HPDE6-E6E7 (cell line): ENCODE measurements at regions not wholly inside any gene's neighbourhood (a gene's known extent, or its start where the extent isn't known, plus 50 kb on each side); places are given as distances from the start of the nearest gene placed in this dataset.

ENCODE experiments used
- DNase-seq: peaks from one replicate; pipeline ENCODE4 v3.0.0; 2011; ENCODE audit warnings: missing footprints; ENCODE audit errors: extremely low spot score

GRCh38 chr4:14532436-14532835 is 469.8 kb upstream of the CPEB2 start:
- DNase-seq, result no peak

DNA sequence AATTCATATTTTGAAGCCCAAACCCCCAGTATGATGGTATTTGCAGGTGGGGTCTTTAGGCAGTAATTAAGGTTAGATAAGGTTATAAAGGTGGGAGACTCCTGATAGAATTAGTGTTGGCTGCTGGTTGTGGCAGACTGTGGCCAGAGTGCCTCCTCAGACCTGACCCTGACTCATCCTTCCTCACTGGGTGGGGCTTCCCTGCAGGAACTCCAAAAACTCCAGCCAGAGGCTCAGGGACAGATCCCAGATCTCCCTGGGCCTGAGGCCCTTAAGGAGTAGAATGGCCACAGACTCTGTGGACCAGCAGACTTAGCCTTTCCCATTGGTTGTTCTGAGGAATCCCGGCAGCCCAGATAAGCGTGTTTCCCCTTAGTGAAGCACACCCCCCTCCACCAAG is 463.0 kb upstream of the CPEB2 start:
- DNase-seq, result no peak

DNA sequence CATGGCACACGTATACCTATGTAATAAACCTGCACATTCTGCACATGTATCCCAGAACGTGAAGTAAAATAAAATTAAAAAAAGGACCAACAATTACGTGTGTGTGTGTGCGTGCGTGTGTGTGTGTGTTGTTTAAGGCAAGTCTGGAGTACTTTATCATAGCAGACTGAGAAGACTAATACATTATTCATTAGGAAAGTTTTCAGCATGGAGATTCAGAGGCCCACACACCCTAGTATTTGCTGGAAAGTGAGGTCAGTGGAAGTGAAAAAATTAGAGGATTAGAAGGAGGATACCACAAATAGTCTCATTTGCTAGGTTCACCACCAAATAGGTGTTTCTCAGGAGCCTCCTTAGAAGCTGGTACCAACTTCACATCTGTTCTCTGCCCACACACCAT is 457.1 kb upstream of the CPEB2 start:
- DNase-seq, result no peak

DNA sequence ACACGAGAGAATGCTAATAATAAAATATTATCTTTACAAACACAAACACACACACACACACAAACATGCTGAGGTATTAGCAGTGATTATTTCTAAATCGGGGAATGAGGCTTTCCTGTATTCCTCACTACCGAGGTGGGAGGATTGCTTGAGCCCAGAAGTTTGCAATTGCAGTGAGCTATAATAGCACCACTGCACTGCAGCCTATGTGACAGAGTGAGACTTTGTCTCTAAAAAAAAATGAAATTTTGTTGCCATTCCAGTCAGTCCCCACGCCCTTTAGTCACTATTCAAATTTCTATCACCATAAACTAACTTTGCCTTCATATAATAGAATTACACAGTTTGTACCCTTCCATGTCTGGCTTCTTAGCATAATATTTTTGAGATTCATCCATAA is 456.5 kb upstream of the CPEB2 start:
- DNase-seq, result no peak

DNA sequence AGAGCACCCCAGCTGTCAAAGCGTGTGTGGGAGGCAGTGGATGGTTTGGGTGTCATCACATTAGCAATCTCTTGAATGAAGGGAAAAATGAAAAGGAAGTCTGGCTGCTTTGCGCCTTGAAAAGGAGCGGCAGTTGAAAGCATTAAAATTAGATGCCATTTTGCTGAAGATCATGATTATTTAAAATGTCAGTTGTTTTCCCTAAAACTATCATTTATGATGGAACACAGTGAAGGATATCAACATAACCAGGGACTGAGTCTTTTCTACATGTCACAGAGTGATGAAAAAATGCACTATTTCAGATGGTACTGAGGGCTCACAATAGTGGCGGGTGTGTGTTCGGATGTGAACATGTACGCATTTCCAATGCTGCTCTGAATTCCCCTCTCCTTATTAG is 450.2 kb upstream of the CPEB2 start:
- no peak for DNase-seq

GRCh38 chr4:14559646-14560045 is 442.6 kb upstream of the CPEB2 start:
- no peak for DNase-seq

- DNase-seq, result no peak
Observed at GRCh38 chr4:14560577-14560976, 441.7 kb upstream of the CPEB2 start.

GRCh38 chr4:14562901-14563300 is 439.4 kb upstream of the CPEB2 start:
- no peak for DNase-seq

DNA sequence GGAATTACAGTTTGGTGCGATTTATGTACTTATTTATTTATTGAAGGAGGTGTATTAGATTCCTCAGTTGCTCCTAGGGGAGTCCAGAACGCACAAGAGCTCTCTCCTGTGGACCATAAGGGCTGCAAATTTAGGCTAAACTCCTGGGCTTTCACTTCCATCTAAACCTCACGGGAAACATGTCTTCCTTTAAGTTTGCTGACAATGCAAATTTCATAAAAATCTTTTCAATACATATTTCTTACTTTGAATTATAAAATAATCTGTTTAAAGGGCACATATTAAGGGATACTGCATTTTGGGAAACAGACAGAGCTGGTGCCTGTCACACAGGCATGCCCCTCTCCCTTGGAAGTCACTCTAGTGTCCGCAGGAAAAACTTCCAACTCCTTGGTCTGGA is 438.0 kb upstream of the CPEB2 start:
- no peak for DNase-seq

DNA sequence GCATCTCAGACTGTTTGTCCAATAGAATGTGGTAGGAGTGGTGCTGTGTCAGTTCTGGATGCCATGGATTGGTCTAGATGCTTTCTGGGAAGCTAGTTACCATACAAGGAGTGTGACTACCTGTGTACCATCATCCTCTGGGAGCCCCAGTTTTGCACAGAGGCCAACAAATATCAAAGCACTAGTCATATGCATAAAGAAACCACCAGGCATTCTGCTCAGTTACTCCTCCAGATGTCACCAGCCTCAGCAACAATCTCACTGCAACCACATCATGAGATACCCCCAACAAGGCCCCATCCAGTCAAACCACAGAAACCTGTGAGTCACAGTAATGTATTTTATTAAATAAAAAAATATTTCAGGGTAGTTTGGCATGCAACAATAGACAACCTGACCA is 435.8 kb upstream of the CPEB2 start:
- no peak for DNase-seq

DNA sequence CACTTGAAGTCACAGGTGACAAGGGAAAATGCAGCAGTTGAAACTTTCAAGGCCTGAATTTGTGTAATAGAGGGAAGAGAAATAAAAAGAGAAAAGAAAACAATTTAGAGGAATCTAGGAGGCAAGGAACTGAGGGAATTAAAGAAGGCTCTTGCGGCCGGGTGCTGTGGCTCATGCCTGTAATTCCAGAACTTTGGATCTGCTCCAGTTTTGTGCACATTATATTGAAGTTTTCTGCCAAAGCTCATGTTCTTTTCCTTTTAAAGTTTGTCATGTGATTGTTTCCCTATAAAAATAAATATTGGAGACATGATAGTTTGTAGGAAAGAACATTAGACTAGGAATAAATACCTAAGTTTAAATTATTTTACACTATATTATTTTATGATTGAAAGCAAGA is 433.9 kb upstream of the CPEB2 start:
- DNase-seq, result no peak

DNA sequence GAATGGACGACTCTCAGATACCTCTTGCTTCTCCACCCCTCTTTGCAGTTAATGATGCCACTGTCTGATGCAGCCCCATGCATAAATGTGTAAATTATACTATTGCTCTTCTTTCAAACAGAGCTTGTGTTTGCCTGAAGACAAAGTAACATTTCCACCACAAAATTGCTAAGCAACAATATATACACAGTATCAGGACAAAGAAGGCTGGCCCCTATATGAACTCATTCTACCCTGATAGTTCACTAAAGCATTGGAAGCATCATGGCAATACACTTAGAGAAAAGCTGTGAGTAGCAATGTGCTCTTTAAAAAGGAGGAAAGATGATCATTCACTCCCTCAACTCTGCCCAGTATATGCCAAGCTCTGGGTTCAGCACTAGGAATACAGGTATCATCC is 427.0 kb upstream of the CPEB2 start:
- DNase-seq, result no peak

DNA sequence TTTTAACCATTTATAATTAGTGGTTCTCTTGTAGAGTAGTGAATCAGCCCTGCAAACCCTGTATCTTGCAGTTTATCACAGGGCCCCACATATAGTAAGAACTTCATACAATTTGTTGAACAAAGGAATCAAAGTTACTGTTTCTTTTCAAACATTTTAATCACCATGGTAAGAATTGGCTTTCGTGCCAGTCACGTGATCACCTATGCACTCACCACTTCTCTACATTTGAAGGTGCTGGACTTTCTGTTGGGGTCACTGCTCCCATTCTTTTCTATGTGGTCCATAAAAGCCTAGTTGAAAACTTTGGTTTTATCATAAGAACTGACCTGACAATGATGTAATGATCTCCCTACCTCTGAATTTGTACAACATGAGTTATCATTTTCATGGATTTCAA is 426.4 kb upstream of the CPEB2 start:
- no peak for DNase-seq

- no peak for DNase-seq
Observed at GRCh38 chr4:14580061-14580460, 422.2 kb upstream of the CPEB2 start.

- no peak for DNase-seq
Observed at GRCh38 chr4:14581741-14582140, 420.5 kb upstream of the CPEB2 start.

DNA sequence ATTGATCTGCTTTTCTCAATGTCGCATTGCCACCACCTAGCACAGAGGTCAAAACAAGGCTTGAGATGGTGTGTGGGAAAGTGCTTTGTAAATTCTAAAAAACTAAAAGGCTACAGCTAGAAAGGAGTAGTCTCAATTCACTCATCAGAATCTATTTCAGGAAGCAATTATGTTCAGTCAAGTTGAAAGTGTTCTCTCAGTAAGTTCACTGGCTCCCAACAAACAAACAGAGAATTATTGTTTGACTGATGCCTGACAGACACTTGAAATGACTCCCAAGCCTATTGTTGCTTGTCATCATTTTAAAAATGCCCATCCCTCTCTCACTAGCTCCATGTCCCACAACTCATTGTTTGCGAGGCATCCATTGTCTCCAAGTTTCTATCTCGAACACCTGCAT is 419.6 kb upstream of the CPEB2 start:
- no peak for DNase-seq

DNA sequence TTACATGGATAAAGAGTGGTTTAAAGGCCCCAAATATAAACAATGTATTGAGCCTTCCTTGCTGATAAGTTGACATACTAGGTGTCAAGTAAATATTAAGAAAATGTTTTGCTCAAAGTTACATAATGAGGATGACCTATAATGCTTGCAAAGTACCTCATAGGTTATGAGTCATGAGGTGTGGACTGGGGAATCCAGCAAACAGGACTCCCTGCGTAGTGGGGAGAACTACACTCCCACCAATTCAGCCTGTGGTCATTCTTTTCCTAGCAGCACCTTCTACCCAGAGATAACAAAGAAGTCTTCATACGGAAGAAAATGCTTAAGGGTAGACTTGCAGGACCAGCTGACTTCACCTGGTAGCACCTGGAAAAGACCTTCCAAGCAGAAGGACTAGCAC is 418.9 kb upstream of the CPEB2 start:
- DNase-seq, result no peak

DNA sequence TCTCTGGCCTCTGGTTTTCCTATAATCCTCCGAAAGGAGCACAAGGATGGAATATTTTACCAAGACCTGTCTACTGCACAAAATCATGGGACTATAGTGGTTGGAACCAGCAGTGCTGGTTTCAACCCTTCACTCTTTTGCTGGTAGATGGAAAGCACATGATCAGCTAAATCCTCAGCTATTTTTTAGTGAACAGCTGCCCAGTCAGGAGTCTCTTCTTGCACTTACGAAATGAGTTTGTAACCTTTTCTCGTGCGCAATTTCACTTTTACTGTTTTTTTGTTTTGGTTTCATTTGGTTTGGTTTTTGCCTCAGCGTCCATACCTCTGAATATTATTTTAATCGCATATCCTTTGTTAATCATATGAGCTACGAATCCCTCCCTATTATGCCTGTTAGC is 418.5 kb upstream of the CPEB2 start:
- no peak for DNase-seq

DNA sequence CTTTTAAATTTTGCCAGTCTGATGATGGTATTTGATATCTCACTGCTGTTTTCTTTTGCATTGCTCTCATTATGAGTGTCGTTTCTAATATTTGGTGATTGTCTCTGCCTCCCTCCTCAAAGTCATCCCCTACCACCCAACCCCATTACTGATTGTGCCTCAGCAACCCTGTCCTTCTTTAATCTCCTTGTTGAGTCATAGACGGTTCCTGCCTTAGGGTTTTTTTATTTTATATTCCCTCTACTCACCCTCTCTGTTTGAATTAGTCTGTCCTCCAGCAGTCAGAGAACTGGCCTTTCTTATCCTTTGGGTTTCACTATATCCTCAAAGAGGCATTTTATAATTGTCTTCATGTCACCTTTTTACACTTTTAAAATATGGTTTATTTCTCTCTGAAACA is 409.3 kb upstream of the CPEB2 start:
- DNase-seq, result no peak

DNA sequence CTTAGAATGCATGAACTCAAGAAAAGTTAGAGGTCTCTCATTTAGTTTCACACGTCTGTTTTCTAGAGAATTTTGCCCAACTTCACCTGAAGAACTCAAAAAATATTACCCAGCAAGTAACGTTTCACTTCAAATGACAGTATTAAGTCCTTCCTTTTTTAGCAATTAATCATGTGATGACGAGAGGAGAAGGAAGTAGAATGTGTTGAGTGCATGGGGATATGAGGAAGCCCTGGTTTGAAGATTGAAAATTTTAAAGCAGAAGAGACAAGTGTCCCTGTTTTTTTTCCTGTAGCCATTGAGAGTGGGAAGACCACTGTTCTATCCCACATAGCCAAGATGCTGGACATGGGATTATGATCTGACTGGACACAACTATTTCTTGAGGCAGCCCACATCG is 406.3 kb upstream of the CPEB2 start:
- DNase-seq, result no peak

DNA sequence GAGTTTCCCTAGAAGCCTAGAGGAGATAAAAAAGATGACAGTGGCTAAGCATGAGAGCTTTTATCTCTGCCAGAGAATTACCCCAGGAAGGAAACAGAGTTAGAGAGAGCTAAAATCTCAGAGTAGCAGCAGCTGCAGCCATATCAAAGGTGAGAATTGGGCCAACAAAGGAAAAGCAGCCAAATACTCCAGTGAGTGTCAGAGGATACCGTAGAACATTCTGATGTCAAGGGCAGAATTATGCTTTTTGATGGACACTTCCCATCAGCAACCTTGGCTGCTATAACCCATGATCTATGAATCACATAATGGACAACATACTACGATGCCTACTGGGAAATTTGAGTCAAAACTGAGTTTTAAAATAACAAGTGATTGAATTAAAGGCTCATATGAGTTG is 405.8 kb upstream of the CPEB2 start:
- no peak for DNase-seq

GRCh38 chr4:14596904-14597303 is 405.4 kb upstream of the CPEB2 start:
- no peak for DNase-seq

DNA sequence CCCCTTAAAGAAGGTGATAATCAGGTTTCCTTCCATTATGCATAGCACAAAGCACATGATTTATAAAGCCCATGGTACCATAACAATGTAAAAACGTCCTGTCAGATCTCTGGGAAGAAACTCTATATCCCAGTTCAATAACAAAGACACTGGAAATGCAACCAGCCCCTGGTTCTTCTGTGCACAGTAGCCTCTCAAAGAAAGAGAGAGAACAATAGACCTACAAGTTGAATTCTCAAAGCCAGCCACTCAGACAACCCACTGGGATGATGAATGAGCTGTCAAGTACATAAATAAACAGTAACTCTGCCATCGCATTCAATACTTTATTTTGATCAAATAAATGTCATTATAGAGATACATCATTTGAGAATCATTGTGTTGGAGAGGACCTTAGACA is 400.1 kb upstream of the CPEB2 start:
- no peak for DNase-seq

DNA sequence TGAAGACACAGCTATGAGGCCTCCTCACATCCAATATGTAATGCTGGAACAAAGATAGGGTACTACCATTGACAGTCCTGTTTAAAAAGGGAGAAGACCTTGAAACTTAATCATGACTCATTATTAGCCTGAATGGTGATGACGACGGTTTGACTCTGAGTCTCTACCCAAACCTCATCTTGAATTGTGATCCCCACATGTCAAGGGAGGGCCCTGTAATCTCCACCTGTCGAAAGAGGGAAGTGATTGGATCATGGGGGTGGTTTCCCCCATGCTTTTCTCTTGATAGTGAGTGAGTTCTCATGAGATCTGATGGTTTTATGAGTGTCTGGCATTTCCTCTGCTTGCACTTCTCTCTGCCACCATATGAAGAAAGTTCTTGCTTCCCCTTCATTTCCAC is 395.3 kb upstream of the CPEB2 start:
- DNase-seq, result no peak

DNA sequence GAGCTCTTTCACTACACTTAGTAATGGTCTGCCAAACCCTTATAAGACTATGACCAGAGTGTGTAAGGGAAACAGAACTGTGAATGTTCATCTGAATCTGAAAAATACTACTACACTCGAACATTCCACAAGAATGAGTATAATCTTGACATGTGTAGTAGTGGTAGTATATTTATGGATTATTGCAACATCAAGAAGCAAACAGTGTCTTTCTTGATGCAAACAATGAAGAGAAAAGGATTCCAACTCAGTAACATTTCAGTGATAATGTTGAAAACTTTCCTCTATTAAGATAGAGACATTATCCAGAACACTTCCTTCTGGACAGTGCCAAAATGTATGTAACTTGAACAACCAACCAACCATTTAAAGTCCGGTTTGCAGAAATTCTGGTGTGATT is 394.7 kb upstream of the CPEB2 start:
- no peak for DNase-seq
